Liver (tissue), 8 donors: ENCODE measurements at regions not wholly inside any gene's neighbourhood (a gene's known extent, or its start where the extent isn't known, plus 50 kb on each side); places are given as distances from the start of the nearest gene placed in this dataset.
"Not testable (repeated sequence)": the region's sequence is repeated elsewhere in the genome, so short reads cannot be mapped to it uniquely, and the experiment has no call there.

Source experiments
- DNase-seq: peaks from one replicate; pipeline ENCODE4 v3.0.0-alpha.2; 2017; ENCODE audit warnings: low spot score
- H3K27ac ChIP-seq, 2 donors: one replicate each; pipeline ENCODE4 v1.7.0; 2013; ENCODE audit warnings: inconsistent platforms in 2 of 2, low read length in 2 of 2, control low read depth in 1 of 2, low read depth in 1 of 2, mild to moderate bottlenecking in 1 of 2
- H3K27me3 ChIP-seq, 4 donors: one replicate each; pipeline versions ENCODE4 v1.6.1 to v1.7.0; 2013; ENCODE audit warnings: low read length in 3 of 4, inconsistent platforms in 1 of 4, mild to moderate bottlenecking in 1 of 4, moderate library complexity in 1 of 4; ENCODE audit not compliant: control insufficient read depth in 4 of 4, insufficient read depth in 4 of 4
- H3K36me3 ChIP-seq, 4 donors: one replicate each; pipeline versions ENCODE4 v1.6.1 to v1.7.0; 2013; ENCODE audit warnings: low read length in 3 of 4, mild to moderate bottlenecking in 3 of 4, low read depth in 1 of 4, moderate library complexity in 1 of 4; ENCODE audit not compliant: control insufficient read depth in 4 of 4, insufficient read depth in 3 of 4
- H3K4me1 ChIP-seq, 4 donors: one replicate each; pipeline versions ENCODE4 v1.6.1 to v1.7.0; 2013; ENCODE audit warnings: low read length in 3 of 4, mild to moderate bottlenecking in 3 of 4, moderate library complexity in 1 of 4; ENCODE audit not compliant: control insufficient read depth in 4 of 4, insufficient read depth in 4 of 4
- H3K4me3 ChIP-seq, 3 donors: one replicate each; pipeline versions ENCODE4 v1.6.1 to v1.7.0; 2013; ENCODE audit warnings: low read length in 3 of 3, control low read depth in 1 of 3, low read depth in 1 of 3, mild to moderate bottlenecking in 1 of 3
- H3K9ac ChIP-seq, 2 donors: one replicate each; pipeline ENCODE4 v1.7.0; 2013; ENCODE audit warnings: low read length in 2 of 2, mild to moderate bottlenecking in 2 of 2, moderate library complexity in 2 of 2, control low read depth in 1 of 2, low read depth in 1 of 2
- H3K9me3 ChIP-seq, 4 donors: one replicate each; pipeline versions ENCODE4 v1.6.1 to v1.7.0; 2013; ENCODE audit warnings: low read length in 3 of 4; ENCODE audit not compliant: control insufficient read depth in 4 of 4
- ATF3 ChIP-seq: IDR thresholded peaks from 2 replicates; pipeline ENCODE4 v1.6.1; 2016; ENCODE audit warnings: antibody characterized with exemption
- CTCF ChIP-seq: fragments of 150-350 bp; IDR thresholded peaks from 2 replicates; pipeline ENCODE4 v1.5.1; 2017; ENCODE audit warnings: improper control_type of control experiment, low read depth, low read length; ENCODE audit not compliant: missing input control
- EGR1 ChIP-seq, 2 donors: IDR thresholded peaks; 2 replicates each; pipeline ENCODE4 v1.6.1; 2016 to 2018; ENCODE audit warnings: antibody characterized with exemption in 2 of 2, low read depth in 2 of 2
- FOXA2 ChIP-seq: IDR thresholded peaks from 2 replicates; pipeline ENCODE4 v1.6.1; 2016; ENCODE audit warnings: antibody characterized with exemption
- GABPA ChIP-seq, 2 donors: IDR thresholded peaks in 1 of 2; conservative IDR thresholded peaks in 1 of 2; 2 replicates each; pipeline ENCODE4 v1.6.1; 2016; ENCODE audit warnings: antibody characterized with exemption in 2 of 2, mild to moderate bottlenecking in 1 of 2, moderate library complexity in 1 of 2
- HNF4A ChIP-seq, 2 donors: conservative IDR thresholded peaks; 2 replicates each; pipeline ENCODE4 v1.6.1; 2016; ENCODE audit warnings: antibody characterized with exemption in 2 of 2, mild to moderate bottlenecking in 2 of 2
- HNF4G ChIP-seq: IDR thresholded peaks from 2 replicates; pipeline ENCODE4 v1.6.1; 2016; ENCODE audit warnings: antibody characterized with exemption
- JUND ChIP-seq, 2 donors: IDR thresholded peaks; 2 replicates each; pipeline ENCODE4 v1.6.1; 2016; ENCODE audit warnings: antibody characterized with exemption in 2 of 2
- MAX ChIP-seq: IDR thresholded peaks from 2 replicates; pipeline ENCODE4 v1.6.1; 2016; ENCODE audit warnings: antibody characterized with exemption
- NR2F2 ChIP-seq: IDR thresholded peaks from 2 replicates; pipeline ENCODE4 v1.6.1; 2016; ENCODE audit warnings: antibody characterized with exemption
- RAD21 ChIP-seq, 2 donors: IDR thresholded peaks; 2 replicates each; pipeline ENCODE4 v1.6.1; 2016; ENCODE audit warnings: antibody characterized with exemption in 2 of 2, mild to moderate bottlenecking in 2 of 2
- REST ChIP-seq: IDR thresholded peaks from 2 replicates; pipeline ENCODE4 v1.6.1; 2016; ENCODE audit warnings: antibody characterized with exemption, mild to moderate bottlenecking
- RXRA ChIP-seq, 2 donors: IDR thresholded peaks; 2 replicates each; pipeline ENCODE4 v1.6.1; 2017 to 2018; ENCODE audit warnings: antibody characterized with exemption in 2 of 2, mild to moderate bottlenecking in 1 of 2
- SP1 ChIP-seq: IDR thresholded peaks from 2 replicates; pipeline ENCODE4 v1.6.1; 2018; ENCODE audit warnings: antibody characterized with exemption, mild to moderate bottlenecking
- TAF1 ChIP-seq: conservative IDR thresholded peaks from 2 replicates; pipeline ENCODE4 v1.6.1; 2016; ENCODE audit warnings: antibody characterized with exemption, mild to moderate bottlenecking
- YY1 ChIP-seq: IDR thresholded peaks from 2 replicates; pipeline ENCODE4 v1.6.1; 2016; ENCODE audit warnings: antibody characterized with exemption, mild to moderate bottlenecking
- WGBS: extraction: QIAGEN DNeasy Blood & Tissue Kit; methylation state at CpG from one replicate; pipeline ENCODE4 v1.1.7; 2013; 5-methylcytosine and 5-hydroxymethylcytosine counted together
- donor health status: healthy.
- donor health status: healthy.
- donor health status: healthy.
- donor health status: healthy.
- donor health status: healthy.

GRCh38 chr19:7400815-7401214, 52.1 kb downstream of the ARHGEF18 start:
- Histone ChIP-seq H3K9ac (no peak overlapping the region), H3K27me3 (no peaks in the 10 kb centered on the region), H3K27ac (no peak overlapping the region), H3K36me3 (peaks cover 0 to 2% (median 0%) of the 10 kb centered on the region in 4 donors), H3K4me3 (no peak overlapping the region), H3K9me3 (no peaks in the 10 kb centered on the region), H3K4me1 (peaks cover 3 to 23% (median 16%) of the 10 kb centered on the region in 4 donors)
- no peak for DNase-seq
- TF ChIP-seq CTCF (no peak), HNF4A (conservative IDR thresholded peaks at IDR 0.05) (no peak), ATF3 (no peak), HNF4G (no peak), TAF1 (no peak), RXRA (IDR thresholded peaks at IDR 0.05) (no peak), MAX (no peak), JUND (IDR thresholded peaks at IDR 0.05) (no peak), SP1 (no peak), EGR1 (IDR thresholded peaks at IDR 0.05; ENCODE audit: low read depth in 2 of 2) (no peak)
- WGBS: 94% methylated on average over 5 of the region's 5 CpGs

- no peak for TF ChIP-seq YY1
- no peak for TF ChIP-seq CTCF
- TF ChIP-seq FOXA2: no peak
- no peak for TF ChIP-seq SP1
- no peak for TF ChIP-seq ATF3
- no peak for TF ChIP-seq EGR1 (IDR thresholded peaks at IDR 0.05; ENCODE audit: low read depth in 2 of 2)
- TF ChIP-seq RAD21 (IDR thresholded peaks at IDR 0.05): no peak
- no peak for TF ChIP-seq HNF4A (conservative IDR thresholded peaks at IDR 0.05)
- no peak for TF ChIP-seq REST
- TF ChIP-seq HNF4G: no peak
- TF ChIP-seq MAX: no peak
- TF ChIP-seq JUND (IDR thresholded peaks at IDR 0.05): no peak
- TF ChIP-seq TAF1: no peak
- no peak for TF ChIP-seq RXRA (IDR thresholded peaks at IDR 0.05)
- TF ChIP-seq GABPA (IDR thresholded peaks at IDR 0.05 in 1 of 2, conservative IDR thresholded peaks at IDR 0.05 in 1 of 2): no peak
- no peak for TF ChIP-seq NR2F2
- Histone ChIP-seq H3K9ac (no peak overlapping the region), H3K4me3 (no peak overlapping the region), H3K27me3 (no peaks in the 10 kb centered on the region), H3K27ac (no peak overlapping the region), H3K9me3 (no peaks in the 10 kb centered on the region), H3K36me3 (peaks cover 0 to 2% (median 0%) of the 10 kb centered on the region in 4 donors), H3K4me1 (peaks cover 3 to 15% (median 9%) of the 10 kb centered on the region in 4 donors)
- WGBS: over 99% methylated on average over 3 of the region's 3 CpGs
- no peak for DNase-seq
These were observed 53.0 kb downstream of the ARHGEF18 start for GRCh38 chr19:7401694-7402093.

GRCh38 chr19:7405482-7405881, 56.7 kb downstream of the ARHGEF18 start:
- 96% methylated on average over 5 of the region's 5 CpGs for WGBS
- not testable (repeated sequence) for H3K4me1 ChIP-seq, H3K27ac ChIP-seq

More at GRCh38 chr19:7405482-7405881, 56.7 kb downstream of the ARHGEF18 start:
- H3K36me3 ChIP-seq, H3K27me3 ChIP-seq, H3K9ac ChIP-seq, DNase-seq, H3K9me3 ChIP-seq, H3K4me3 ChIP-seq: not testable (repeated sequence)
